Fibroblast of villous mesenchyme (primary cell): ENCODE measurements at regions not wholly inside any gene's neighbourhood (a gene's known extent, or its start where the extent isn't known, plus 50 kb on each side); places are given as distances from the start of the nearest gene placed in this dataset.
"Not testable (repeated sequence)": the region's sequence is repeated elsewhere in the genome, so short reads cannot be mapped to it uniquely, and the experiment has no call there.

Experiments
- DNase-seq: peaks from one replicate; pipeline ENCODE4 v3.0.0-alpha.2; 2010; ENCODE audit warnings: low read depth
- H3K4me3 ChIP-seq: 2 replicates; pipeline ENCODE4 v1.5.1; 2011; ENCODE audit warnings: low read depth, mild to moderate bottlenecking, low read length
- TF ChIP-seq, protein P1 (sequence below): IDR thresholded peaks from 2 replicates; pipeline ENCODE4 v1.5.1; 2012; ENCODE audit warnings: low read depth, mild to moderate bottlenecking, low read length; ENCODE audit not compliant: insufficient read depth

DNA sequence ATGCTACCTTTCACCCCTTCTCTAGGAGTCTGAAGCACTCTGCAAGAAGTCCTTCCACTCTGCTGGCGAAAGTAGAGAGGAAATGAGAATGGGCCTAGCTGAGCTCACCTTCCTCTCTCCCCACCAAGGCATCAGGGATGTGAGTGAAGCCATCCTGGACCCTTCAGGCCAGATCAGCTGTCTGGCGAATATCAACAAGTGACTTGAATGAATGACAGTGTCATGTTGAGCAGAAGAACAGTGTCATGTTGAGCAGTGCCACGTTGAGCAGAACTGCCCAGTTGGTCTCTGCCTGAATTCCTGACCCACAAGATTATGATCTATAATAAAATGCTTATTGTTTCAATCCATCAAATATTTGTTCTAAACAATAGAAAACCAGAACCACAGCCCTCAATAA lies 166.2 kb upstream of the RFC3 start:
- H3K4me3 ChIP-seq, result no peak overlapping the region
- TF ChIP-seq, protein P1, sequence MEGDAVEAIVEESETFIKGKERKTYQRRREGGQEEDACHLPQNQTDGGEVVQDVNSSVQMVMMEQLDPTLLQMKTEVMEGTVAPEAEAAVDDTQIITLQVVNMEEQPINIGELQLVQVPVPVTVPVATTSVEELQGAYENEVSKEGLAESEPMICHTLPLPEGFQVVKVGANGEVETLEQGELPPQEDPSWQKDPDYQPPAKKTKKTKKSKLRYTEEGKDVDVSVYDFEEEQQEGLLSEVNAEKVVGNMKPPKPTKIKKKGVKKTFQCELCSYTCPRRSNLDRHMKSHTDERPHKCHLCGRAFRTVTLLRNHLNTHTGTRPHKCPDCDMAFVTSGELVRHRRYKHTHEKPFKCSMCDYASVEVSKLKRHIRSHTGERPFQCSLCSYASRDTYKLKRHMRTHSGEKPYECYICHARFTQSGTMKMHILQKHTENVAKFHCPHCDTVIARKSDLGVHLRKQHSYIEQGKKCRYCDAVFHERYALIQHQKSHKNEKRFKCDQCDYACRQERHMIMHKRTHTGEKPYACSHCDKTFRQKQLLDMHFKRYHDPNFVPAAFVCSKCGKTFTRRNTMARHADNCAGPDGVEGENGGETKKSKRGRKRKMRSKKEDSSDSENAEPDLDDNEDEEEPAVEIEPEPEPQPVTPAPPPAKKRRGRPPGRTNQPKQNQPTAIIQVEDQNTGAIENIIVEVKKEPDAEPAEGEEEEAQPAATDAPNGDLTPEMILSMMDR, result no peak
- no peak for DNase-seq

GRCh38 chr13:33657274-33657673 lies 160.7 kb upstream of the RFC3 start:
- H3K4me3 ChIP-seq, result no peak overlapping the region
- TF ChIP-seq, protein P1, result no peak
- no peak for DNase-seq

GRCh38 chr13:33659466-33659865 lies 158.5 kb upstream of the RFC3 start:
- TF ChIP-seq, protein P1, result no peak
- DNase-seq, result no peak
- H3K4me3 ChIP-seq, result no peak overlapping the region

DNA sequence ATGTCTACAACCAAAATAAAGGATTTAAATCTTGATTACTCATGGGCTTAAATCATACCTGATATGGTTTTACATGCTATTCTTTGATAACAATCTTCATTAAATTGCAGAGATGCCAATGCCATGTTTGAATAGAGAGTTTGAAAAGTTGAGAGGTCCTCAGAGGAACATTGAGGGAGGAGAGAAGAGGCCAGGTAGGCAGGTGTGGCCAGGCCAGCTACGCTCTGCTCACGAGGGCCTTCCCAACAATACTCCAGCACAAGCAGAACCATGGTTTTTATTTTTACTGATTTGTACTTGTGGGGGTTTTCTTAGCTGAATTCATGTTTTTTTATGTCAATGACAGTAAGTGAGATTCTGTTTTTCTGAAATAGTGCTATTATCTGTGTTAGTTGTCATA lies 158.1 kb upstream of the RFC3 start:
- no peak for DNase-seq

DNA sequence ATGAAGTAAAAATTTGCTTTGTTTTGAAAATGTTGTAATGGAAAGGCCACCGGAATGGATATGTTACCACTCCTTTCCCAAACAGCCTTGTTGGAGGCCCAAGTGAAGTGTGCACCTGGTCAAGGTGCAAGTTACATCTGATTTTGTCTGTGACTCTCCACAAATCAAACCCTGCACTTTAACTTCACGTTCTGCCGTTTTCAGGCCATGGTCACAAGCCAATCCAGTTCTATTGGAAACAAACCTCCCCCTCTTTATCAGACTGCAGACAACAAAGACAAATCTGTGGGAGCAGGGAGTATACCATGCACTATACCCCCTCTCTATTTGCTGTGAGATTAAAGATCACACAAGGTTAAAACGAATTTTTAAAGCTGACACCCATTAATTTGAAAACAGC lies 155.6 kb upstream of the RFC3 start:
- TF ChIP-seq, protein P1, result no peak
- DNase-seq, result no peak
- H3K4me3 ChIP-seq, result no peak overlapping the region

More for the DNA sequence above, 158.1 kb upstream of the RFC3 start:
- H3K4me3 ChIP-seq, result no peak overlapping the region
- TF ChIP-seq, protein P1, result no peak

DNA sequence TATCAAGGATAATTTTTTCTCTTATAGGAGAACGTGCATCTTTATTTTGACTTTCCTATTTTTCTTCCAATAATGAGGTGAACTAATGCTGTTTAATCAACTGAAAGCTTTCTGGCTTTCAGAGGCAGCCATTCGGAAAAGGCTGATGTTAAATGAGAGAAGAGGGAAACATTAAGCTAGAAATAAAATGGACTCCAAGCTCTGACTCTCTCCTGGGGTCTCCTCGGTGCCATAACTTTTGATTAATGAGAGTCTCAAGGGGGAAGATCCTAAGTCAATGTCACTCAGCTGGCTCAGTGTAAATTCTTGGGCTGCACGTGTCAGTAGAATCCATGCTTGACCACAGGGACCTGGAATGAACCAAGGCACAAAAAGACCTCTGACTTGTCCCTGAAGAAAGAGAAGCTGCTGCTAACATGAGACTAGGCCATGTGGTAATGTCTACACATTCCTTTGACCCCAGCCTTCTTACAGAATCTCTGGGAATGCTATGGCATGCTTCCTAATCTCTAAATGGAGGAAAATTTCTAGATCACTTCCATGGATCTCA lies 152.2 kb upstream of the RFC3 start:
- no peak overlapping the region for H3K4me3 ChIP-seq
- TF ChIP-seq, protein P1, result no peak
- no peak for DNase-seq

DNA sequence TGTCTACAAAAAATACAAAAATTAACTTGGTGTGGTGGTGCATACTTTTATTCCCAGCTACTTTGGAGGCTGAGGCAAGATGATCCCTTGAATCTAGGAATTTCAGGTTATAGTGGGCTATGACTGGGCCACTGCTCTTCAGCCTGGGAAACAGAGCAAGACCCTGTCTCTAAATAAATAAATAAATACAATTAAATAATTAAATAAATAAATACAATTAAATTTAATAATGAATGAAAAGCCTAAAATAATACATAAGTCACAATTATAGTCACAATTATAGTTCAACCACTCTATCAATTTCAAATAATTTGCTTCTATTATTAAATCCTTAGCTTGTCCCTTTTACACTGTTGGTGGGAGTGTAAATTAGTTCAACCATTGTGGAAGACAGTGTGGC lies 146.4 kb upstream of the RFC3 start:
- TF ChIP-seq, protein P1, result no peak
- no peak for DNase-seq
- no peak overlapping the region for H3K4me3 ChIP-seq

DNA sequence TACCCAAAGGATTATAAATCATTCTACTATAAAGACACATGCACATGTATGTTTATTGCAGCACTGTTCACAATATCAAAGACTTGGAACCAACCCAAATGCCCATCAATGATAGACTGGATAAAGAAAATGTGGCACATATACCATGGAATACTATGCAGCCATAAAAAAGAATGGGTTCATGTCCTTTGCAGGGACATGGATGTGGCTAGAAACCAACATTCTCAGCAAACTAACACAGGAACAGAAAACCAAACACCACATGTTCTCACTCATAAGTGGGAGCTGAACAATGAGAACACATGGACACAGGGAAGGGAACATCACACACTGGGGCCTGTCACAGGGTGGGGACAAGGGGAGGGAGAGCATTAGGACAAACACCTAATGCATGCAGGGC lies 145.9 kb upstream of the RFC3 start:
- not testable (repeated sequence) for H3K4me3 ChIP-seq, DNase-seq
